Activated naive CD8-positive, alpha-beta T cell treated with anti-CD3 and anti-CD28 coated beads, Interleukin-2, amount 50 U/mL, for 16 hours (primary cell): ENCODE measurements at regions not wholly inside any gene's neighbourhood (a gene's known extent, or its start where the extent isn't known, plus 50 kb on each side); places are given as distances from the start of the nearest gene placed in this dataset.
"Not testable (repeated sequence)": the region's sequence is repeated elsewhere in the genome, so short reads cannot be mapped to it uniquely, and the experiment has no call there.

Experiments used
- DNase-seq: peaks from one replicate; pipeline ENCODE4 v3.0.0-alpha.2; 2020; ENCODE audit warnings: low read depth, low spot score

DNA sequence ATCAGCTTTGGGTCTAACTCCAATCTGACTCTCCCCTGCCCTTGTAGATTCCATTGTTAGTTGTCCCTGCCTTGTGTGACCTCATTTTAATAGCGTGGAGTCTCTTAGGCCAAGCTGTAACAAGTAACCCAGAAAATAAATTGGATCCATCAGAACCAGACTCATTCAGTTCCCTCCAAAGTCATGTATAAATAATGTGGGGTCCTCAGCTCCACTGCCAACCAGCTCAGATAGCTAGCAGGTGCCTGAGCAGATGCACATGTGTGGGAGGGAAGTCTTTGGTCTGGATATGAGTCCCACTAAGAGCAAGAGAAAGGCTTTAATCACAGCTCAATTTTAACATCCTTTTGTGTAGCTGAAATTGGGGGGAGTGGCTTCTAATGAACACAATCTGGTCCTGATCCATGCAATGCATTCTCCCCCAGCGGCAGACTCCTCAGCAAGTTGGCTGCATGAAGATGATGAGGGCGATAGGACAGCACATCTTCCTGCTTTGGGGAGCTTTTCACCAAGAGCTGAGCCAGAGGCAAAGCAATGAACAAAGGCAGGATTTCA is 151.6 kb downstream of the ABCC12 start:
- no peak for DNase-seq

DNA sequence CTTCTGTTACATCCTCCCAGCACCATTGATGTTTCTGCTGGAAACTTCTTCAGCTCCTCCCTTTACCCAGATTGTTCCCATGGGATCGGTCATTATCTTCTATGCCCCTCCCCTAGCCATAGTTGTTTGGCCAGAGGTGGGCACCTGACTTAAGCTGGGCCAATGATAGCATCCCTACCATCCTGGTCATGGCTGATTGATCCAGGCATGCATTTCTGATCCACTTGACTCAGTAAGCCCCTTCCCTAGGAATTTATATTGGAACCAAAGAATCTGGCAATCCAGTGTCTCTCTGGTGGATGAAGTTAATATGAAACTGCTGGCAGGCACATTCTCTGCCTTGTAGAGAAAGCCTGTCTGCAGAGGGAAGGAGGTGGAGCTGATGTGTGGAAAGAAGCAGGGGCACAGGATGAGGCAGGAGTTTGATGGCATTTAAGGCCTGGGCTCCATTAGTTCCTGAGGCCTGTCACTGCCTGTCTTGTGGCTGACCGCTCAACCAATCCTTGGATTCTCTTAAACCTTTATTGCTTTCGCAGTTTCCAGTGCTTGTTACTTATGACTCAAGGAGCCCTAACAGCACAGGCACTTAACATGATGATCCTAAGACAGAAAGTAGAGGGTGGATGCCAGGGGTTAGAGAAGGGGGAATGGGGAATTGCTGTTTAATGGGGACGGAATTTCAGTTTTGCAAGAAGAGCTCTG is 152.4 kb downstream of the ABCC12 start:
- no peak for DNase-seq

GRCh38 chr16:48001324-48001895 is 154.4 kb downstream of the ABCC12 start:
- DNase-seq: no peak

GRCh38 chr16:48000622-48001021 is 155.2 kb downstream of the ABCC12 start:
- no peak for DNase-seq

DNA sequence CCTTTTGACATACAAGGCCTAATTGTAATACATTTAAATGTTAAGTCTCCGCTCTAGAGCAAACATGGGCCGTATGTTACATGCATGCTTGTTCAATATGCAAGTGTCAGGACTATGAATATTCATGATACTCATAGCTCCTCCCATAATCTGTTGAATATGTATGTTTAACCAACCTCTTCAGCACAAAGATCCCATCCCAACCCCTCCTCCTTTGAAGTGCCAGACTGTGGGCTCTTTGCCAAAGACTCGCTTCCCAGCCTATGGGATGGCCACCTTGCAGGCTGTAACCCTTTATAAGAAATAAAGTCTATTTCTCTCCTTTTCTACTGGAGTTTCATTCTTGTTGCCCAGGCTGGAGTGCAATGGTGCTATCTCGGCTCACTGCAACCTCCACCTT is 156.2 kb downstream of the ABCC12 start:
- DNase-seq: no peak

DNA sequence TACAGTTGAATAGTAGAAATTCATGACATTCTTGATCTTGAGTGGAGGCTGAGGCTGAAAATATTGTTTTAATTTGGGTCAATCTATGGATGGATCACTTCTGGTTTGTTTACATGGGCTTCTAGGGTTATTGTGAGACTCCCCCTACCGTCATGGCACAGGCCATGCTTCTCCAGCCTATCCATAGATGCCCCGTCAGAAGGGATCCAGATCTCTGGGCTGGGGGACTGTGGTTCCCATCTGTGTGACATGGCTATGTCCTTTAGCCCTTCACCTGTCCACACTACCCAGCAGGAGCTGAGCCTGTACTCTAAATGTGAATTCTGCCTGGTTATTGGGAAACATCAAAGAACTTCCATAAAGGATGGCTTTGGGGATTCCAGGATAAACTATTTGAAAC is 160.4 kb downstream of the ABCC12 start:
- DNase-seq: no peak

- DNase-seq: no peak
Observed at GRCh38 chr16:47991491-47991890, 164.3 kb downstream of the ABCC12 start.

DNA sequence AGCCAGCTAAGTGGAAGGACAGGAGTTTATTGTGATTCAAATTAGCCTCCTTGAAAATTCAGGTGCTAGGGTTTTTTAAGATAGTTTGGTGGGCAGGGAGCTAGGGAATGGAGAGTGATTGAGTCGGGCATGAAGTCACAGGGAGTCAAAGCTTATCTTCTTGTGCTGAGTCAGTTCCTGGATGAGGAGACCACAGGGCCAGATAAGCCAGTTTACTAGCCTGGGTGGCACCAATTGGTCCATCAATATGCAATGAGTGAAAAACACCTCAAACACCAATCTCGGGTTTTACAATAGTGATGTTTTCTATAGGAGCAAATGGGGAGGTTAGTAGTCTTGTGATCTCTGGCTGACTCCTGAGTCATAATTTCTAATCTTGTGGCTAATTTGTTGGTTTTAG is 165.1 kb downstream of the ABCC12 start:
- no peak for DNase-seq

DNA sequence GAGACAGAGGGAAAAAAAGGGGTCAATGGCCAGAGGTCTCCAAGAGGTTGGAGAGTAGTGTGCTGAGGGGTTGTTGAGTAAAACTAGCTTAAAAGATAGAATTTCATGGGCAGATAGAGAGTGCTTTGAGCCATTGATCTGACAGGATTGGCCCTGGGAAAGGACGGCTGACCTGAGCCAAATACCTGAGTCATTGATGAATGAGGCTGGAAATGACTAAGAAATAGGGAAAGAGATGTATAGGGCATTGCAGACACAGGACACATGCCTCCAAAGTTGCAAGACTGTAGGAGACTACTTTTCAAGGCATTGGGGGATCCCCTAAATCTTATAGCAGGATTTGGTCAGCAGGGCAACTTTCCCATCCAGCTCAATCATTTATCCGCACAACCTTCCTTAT is 168.7 kb downstream of the ABCC12 start:
- DNase-seq: no peak

DNA sequence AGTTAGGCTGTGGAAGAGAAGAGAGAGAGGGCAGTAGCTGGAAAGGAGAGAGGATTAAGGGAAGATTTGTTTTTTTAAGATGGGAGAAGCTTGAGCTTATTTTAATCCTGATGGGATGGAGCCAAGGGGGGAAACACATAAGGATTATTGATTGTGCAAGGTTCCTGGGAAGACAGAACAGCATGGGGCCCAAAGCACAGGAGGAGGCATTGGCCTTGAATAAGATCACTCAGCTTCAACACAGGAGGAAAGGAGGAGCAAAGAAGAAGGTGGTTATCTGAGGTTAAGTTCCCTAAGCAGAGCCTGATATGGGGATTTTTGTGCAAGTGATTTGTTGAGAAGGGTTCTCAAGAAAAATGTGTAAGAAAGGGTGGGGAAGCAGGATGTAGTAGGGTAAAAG is 169.8 kb downstream of the ABCC12 start:
- DNase-seq: no peak

DNA sequence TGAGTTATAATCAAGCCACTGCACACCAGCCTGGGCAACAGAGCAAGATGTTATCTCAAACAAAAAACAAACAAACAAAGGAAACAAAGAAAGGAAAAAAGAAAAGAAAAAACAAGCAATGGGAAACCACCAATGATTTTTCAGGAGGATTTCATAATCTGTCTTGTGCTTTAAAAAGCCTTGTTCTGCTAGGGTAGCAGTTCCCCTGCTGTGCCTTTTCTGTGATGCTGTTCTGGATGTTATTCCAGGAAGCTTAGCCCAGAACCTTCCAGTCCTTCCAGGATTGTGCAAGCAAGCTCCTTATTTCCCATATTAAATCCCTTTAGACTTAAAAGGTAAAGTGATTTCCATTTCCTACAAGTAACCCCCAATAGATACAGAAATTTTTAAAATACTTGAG is 171.1 kb downstream of the ABCC12 start:
- DNase-seq: no peak

GRCh38 chr16:47983999-47984580 is 171.7 kb downstream of the ABCC12 start:
- no peak for DNase-seq

GRCh38 chr16:47980212-47980611 is 175.6 kb downstream of the ABCC12 start:
- no peak for DNase-seq

- DNase-seq: no peak
Observed at GRCh38 chr16:47979616-47980182, 176.1 kb downstream of the ABCC12 start.

DNA sequence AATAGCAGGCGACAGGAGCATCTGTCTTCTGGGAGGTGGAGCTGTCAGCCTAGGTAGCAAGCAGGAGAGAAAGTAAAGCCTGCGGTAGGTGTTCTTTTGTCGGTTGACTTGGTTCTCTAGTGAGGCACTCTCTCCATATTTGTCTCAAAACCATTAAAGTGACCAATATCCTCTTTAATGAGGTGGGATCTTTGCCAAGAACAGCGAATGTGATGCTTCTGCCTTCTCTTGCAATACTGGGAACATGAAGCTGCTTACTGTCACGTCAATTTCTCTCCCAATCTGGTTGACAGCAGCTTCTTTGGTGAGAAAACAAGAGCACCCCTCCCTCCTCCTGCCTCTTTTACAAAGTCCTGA is 176.7 kb downstream of the ABCC12 start:
- DNase-seq: no peak

DNA sequence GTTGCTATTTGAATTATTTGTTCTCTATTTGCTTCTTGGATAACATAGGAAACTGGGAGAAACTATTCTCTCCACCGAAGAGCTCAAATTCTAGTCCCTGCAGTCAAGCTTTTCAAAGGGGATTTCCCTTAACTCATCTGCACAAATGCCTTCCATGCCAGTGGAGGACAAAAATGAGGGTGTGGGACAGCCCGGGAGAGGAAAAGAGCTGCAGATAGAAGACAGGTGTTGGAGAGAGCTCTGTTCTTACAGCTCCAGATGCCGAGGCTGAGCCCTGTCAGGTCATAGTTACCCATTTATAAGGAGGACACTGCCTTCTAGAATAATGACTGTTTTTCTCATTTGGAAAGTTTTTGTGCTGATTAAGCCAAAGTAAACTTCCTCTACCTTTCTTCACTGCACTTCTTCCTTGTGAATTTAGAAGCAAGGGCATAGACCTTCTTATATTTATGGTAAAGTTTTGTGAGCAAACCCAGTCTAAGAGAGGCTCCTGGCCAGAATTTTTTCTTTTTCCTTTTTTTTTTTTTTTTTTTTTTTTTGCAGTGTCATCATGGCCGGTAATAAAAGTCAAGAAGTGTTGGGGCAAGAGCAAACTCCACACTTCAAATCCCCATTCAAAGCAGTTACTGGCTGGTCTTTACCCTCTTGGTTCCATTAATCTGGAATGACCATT is 177.2 kb downstream of the ABCC12 start:
- no peak for DNase-seq

DNA sequence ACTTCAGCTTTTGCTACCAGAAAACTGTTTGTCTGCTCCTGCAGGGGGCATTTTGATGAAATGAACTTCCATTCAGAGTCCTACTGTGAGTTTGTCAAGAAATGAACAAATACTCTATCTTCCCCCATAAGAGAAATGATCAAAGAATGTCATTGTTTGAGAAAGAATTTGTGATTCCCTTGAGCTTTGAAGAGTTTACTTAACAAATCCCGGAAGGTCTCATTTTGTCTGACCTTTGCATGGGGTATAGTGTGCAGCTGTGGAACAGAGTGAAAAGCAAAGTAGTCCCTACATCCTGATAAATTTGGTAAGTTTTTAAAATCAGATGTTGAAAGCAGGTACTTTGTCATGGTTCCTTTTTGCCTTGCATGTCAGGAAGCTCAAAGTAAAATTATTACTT is 178.0 kb downstream of the ABCC12 start:
- no peak for DNase-seq

GRCh38 chr16:47976636-47977210 is 179.1 kb downstream of the ABCC12 start:
- no peak for DNase-seq

GRCh38 chr16:47974971-47975370 is 180.8 kb downstream of the ABCC12 start:
- not testable (repeated sequence) for DNase-seq

GRCh38 chr16:47973552-47973951 is 182.2 kb downstream of the ABCC12 start:
- DNase-seq: no peak

GRCh38 chr16:47972246-47972985 is 183.4 kb downstream of the ABCC12 start:
- DNase-seq: no peak
